ENCODE measurements at regions not wholly inside any gene's neighbourhood (a gene's known extent, or its start where the extent isn't known, plus 50 kb on each side); places are given as distances from the start of the nearest gene placed in this dataset.

DNA sequence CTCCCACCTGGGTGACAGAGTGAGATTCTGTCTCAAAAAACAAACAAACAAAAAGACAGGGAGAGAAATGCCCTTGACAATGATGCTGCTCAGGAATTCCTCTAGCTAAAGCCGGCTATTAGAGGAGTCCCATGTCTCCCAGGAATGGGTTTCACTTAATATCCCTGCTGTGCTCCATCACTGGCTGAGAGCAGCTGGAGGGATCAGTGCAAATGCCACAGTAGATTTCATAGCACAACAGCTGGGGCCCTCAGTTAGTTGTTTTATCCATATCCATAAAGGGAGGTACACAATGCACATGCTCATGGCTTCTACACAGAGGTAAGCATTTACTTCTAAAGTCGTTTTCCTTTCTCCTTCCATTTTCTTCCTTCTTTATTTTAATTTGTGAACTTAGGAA, 742.0 kb upstream of the POU3F2 start:
- Histone ChIP-seq H3K9me3 (ENCODE audit: control insufficient read depth, insufficient read depth, low read length) (peaks cover 8% of the 10 kb centered on the region), H3K27me3 (ENCODE audit: control insufficient read depth, insufficient read depth, low read length) (no peaks in the 10 kb centered on the region), H3K27ac (ENCODE audit: low read depth, low read length) (no peak overlapping the region), H3K4me3 (ENCODE audit: low read depth, low read length) (no peak overlapping the region)
- TF ChIP-seq, protein P1, sequence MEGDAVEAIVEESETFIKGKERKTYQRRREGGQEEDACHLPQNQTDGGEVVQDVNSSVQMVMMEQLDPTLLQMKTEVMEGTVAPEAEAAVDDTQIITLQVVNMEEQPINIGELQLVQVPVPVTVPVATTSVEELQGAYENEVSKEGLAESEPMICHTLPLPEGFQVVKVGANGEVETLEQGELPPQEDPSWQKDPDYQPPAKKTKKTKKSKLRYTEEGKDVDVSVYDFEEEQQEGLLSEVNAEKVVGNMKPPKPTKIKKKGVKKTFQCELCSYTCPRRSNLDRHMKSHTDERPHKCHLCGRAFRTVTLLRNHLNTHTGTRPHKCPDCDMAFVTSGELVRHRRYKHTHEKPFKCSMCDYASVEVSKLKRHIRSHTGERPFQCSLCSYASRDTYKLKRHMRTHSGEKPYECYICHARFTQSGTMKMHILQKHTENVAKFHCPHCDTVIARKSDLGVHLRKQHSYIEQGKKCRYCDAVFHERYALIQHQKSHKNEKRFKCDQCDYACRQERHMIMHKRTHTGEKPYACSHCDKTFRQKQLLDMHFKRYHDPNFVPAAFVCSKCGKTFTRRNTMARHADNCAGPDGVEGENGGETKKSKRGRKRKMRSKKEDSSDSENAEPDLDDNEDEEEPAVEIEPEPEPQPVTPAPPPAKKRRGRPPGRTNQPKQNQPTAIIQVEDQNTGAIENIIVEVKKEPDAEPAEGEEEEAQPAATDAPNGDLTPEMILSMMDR (IDR thresholded peaks at IDR 0.05; ENCODE audit: low read depth, low read length) = no peak
- no peak for DNase-seq (ENCODE audit: low read depth, low spot score)
- ChIA-PET POLR2A (no interaction called here), CTCF (no interaction called here)

DNA sequence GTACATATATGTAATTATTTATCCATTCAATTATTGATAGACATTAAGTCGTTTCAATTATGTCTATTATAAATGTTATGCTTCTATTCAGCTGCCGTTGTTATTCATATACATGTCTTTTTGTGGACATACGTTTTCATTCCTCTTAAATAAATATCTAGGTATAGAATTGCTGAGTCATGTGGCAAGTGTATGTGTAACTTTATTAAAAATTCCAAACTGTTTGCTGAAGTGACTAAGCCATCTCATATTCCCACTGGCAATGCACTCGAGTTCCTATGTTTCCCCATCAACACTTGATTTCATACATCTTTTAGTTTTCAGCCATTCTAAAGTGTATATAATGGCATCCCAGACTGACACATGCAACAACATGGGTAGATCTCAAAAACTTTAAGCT, 739.7 kb upstream of the POU3F2 start:
- Histone ChIP-seq H3K4me3 (ENCODE audit: low read depth, low read length) (no peak overlapping the region), H3K27ac (ENCODE audit: low read depth, low read length) (no peak overlapping the region), H3K9me3 (ENCODE audit: control insufficient read depth, insufficient read depth, low read length) (peaks cover 3% of the 10 kb centered on the region), H3K27me3 (ENCODE audit: control insufficient read depth, insufficient read depth, low read length) (no peaks in the 10 kb centered on the region)
- ChIA-PET POLR2A (no interaction called here), CTCF (no interaction called here)
- TF ChIP-seq, protein P1 (IDR thresholded peaks at IDR 0.05; ENCODE audit: low read depth, low read length) = no peak
- no peak for DNase-seq (ENCODE audit: low read depth, low spot score)

DNA sequence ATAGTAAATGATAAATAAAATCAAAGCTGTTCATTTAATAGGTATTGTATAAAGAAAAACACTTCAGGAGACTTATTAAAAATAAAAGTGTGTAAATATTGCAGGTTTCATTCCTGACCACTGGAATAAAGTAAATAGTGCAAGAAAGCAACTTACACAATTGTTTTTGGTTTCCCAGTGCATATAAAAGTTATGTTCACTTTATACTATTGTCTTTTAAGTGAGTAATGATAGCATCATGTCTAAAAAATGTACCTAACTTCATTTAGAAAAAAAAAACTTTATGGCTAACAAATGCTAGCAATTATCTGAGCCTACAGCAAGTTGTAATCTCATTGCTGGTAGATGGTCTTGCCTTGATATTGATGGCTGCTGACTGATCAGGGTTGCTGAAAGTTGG, 726.6 kb upstream of the POU3F2 start:
- POLR2A ChIA-PET = no interaction called here
- no peak overlapping the region for H3K27ac ChIP-seq (ENCODE audit: low read depth, low read length)
- no peak for DNase-seq (ENCODE audit: low read depth, low spot score)
- no peaks in the 10 kb centered on the region for H3K27me3 ChIP-seq (ENCODE audit: control insufficient read depth, insufficient read depth, low read length)
- TF ChIP-seq, protein P1 (IDR thresholded peaks at IDR 0.05; ENCODE audit: low read depth, low read length) = no peak
- CTCF ChIA-PET = interaction anchor here (0.7 kb wide), 1 partner anchor 211 kb away, joined by 3 read pairs; no protein-coding TSS in a partner anchor
- H3K4me3 ChIP-seq (ENCODE audit: low read depth, low read length) = no peak overlapping the region
- H3K9me3 ChIP-seq (ENCODE audit: control insufficient read depth, insufficient read depth, low read length) = peaks cover 10% of the 10 kb centered on the region; the same call in 1 of the 2 replicates

DNA sequence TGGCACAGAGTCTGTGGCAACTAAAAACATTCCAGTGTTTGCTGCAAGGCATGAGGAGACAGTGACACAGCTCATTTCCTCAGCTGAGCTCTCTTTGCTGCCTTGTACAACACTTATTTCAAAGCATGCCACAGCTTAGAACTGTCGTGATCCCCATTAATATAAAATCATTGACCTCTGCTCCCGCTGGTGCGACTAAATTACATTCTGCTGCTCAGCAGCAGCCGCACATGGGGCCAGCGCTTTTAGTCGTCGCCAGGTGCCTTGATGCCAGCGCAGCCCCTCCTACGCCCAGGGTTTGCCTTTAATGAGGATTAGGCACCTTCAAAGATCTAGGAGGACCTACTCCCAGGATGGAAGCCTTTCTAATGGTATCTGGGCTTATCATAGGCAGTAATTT, 717.9 kb upstream of the POU3F2 start:
- Histone ChIP-seq H3K27me3 (ENCODE audit: control insufficient read depth, insufficient read depth, low read length) (no peaks in the 10 kb centered on the region), H3K4me3 (ENCODE audit: low read depth, low read length) (no peak overlapping the region), H3K27ac (ENCODE audit: low read depth, low read length) (no peak overlapping the region), H3K9me3 (ENCODE audit: control insufficient read depth, insufficient read depth, low read length) (peaks cover 8% of the 10 kb centered on the region)
- CTCF ChIA-PET = no interaction called here
- TF ChIP-seq, protein P1 (IDR thresholded peaks at IDR 0.05; ENCODE audit: low read depth, low read length) = no peak
- no peak for DNase-seq (ENCODE audit: low read depth, low spot score)
- POLR2A ChIA-PET = no interaction called here

DNA sequence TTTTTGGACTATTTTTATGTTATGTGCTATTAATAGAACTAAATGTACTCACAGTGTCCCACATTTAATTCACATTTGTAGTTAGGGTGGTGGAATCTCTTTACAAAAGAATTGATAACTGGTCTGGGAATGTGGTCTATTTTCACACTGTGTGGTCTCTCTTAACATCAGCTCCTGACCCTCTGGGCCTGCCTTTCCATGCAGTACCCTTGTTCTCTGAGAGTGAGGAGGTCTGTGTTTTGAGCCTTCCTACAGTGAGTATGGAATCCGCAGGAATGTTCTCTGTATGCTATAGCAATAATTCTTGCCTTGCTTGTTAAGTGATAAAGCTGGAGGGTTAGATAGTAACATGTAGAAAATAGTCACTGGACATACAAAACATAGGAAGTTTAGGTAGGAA, 717.3 kb upstream of the POU3F2 start:
- no peak for DNase-seq (ENCODE audit: low read depth, low spot score)
- TF ChIP-seq, protein P1 (IDR thresholded peaks at IDR 0.05; ENCODE audit: low read depth, low read length) = no peak
- ChIA-PET CTCF (no interaction called here), POLR2A (no interaction called here)
- H3K27ac ChIP-seq (ENCODE audit: low read depth, low read length) = no peak overlapping the region
- H3K4me3 ChIP-seq (ENCODE audit: low read depth, low read length) = no peak overlapping the region
- no peaks in the 10 kb centered on the region for H3K27me3 ChIP-seq (ENCODE audit: control insufficient read depth, insufficient read depth, low read length)
- peaks cover 10% of the 10 kb centered on the region for H3K9me3 ChIP-seq (ENCODE audit: control insufficient read depth, insufficient read depth, low read length)

All from AG04450 (cell line).